Mesenchymal stem cell (in vitro differentiated cells and primary cell): ENCODE measurements at regions not wholly inside any gene's neighbourhood (a gene's known extent, or its start where the extent isn't known, plus 50 kb on each side); places are given as distances from the start of the nearest gene placed in this dataset.

Experiments
- DNase-seq: peaks from one replicate; pipeline ENCODE4 v3.0.0-alpha.2; 2013
- H2AFZ ChIP-seq: one replicate; pipeline ENCODE4 v1.6.1; 2013; ENCODE audit warnings: low read depth, mild to moderate bottlenecking, control low read depth, inconsistent platforms, low read length, moderate library complexity
- H2AK5ac ChIP-seq: 2 replicates; pipeline ENCODE4 v1.6.1; 2013; ENCODE audit warnings: low read length, moderate library complexity, mild to moderate bottlenecking, inconsistent platforms; ENCODE audit not compliant: severe bottlenecking
- H2BK120ac ChIP-seq: one replicate; pipeline ENCODE4 v1.6.1; 2013; ENCODE audit warnings: low read depth, mild to moderate bottlenecking, inconsistent platforms, low read length, moderate library complexity
- H2BK12ac ChIP-seq, 2 experiments: one replicate each; pipeline ENCODE4 v1.6.1; 2013; ENCODE audit warnings: inconsistent platforms in 2 of 2, low read length in 2 of 2, mild to moderate bottlenecking in 2 of 2, moderate library complexity in 2 of 2, control low read depth in 1 of 2
- H2BK15ac ChIP-seq: one replicate; pipeline ENCODE4 v1.6.1; 2013; ENCODE audit warnings: mild to moderate bottlenecking, low read depth, inconsistent platforms; ENCODE audit not compliant: poor library complexity, severe bottlenecking
- H2BK5ac ChIP-seq: 2 replicates; pipeline ENCODE4 v1.6.1; 2013; ENCODE audit warnings: low read depth, mild to moderate bottlenecking, low read length, control low read depth, inconsistent platforms; ENCODE audit not compliant: poor library complexity, severe bottlenecking
- H3K14ac ChIP-seq, 2 experiments: one replicate each; pipeline ENCODE4 v1.6.1; 2013; ENCODE audit warnings: inconsistent platforms in 2 of 2, low read length in 2 of 2, control low read depth in 1 of 2, mild to moderate bottlenecking in 1 of 2, moderate library complexity in 1 of 2
- H3K18ac ChIP-seq, 2 experiments: one replicate each; pipeline ENCODE4 v1.6.1; 2013; ENCODE audit warnings: inconsistent platforms in 2 of 2, low read length in 2 of 2, control low read depth in 1 of 2, low read depth in 1 of 2, mild to moderate bottlenecking in 1 of 2
- H3K23ac ChIP-seq, 2 experiments: one replicate each; pipeline ENCODE4 v1.6.1; 2013; ENCODE audit warnings: inconsistent platforms in 2 of 2, low read length in 2 of 2, mild to moderate bottlenecking in 2 of 2, moderate library complexity in 2 of 2, control low read depth in 1 of 2
- H3K27ac ChIP-seq: 2 replicates; pipeline ENCODE4 v1.5.1; 2013; ENCODE audit warnings: mild to moderate bottlenecking, moderate library complexity, low read length, control low read depth, inconsistent platforms; ENCODE audit not compliant: poor library complexity, severe bottlenecking
- H3K27me3 ChIP-seq, 2 experiments: 2 replicates each; pipeline versions ENCODE4 v1.6.1 to v1.7.0; 2013; ENCODE audit warnings: low read length in 2 of 2, mild to moderate bottlenecking in 2 of 2, moderate library complexity in 2 of 2, control low read depth in 1 of 2, inconsistent platforms in 1 of 2; ENCODE audit not compliant: control insufficient read depth in 1 of 2, insufficient read depth in 1 of 2
- H3K36me3 ChIP-seq, 2 experiments: 2 replicates each; pipeline versions ENCODE4 v1.6.1 to v1.7.0; 2013; ENCODE audit warnings: low read length in 2 of 2, control low read depth in 1 of 2, inconsistent platforms in 1 of 2, low read depth in 1 of 2, mild to moderate bottlenecking in 1 of 2; ENCODE audit not compliant: insufficient read depth in 2 of 2, control insufficient read depth in 1 of 2
- H3K4ac ChIP-seq, 2 experiments: one replicate each; pipeline ENCODE4 v1.6.1; 2013; ENCODE audit warnings: inconsistent platforms in 2 of 2, low read length in 2 of 2, mild to moderate bottlenecking in 2 of 2, moderate library complexity in 2 of 2, control low read depth in 1 of 2, low read depth in 1 of 2
- H3K4me1 ChIP-seq: 2 replicates; pipeline ENCODE4 v1.6.1; 2013; ENCODE audit warnings: low read depth, low read length, control low read depth; ENCODE audit not compliant: control insufficient read depth, insufficient read depth
- H3K4me2 ChIP-seq: 2 replicates; pipeline ENCODE4 v1.6.1; 2013; ENCODE audit warnings: low read length, mild to moderate bottlenecking, inconsistent platforms; ENCODE audit not compliant: poor library complexity, severe bottlenecking
- H3K4me3 ChIP-seq, 2 experiments: 2 replicates each; pipeline versions ENCODE4 v1.5.1 to v1.7.0; 2013; ENCODE audit warnings: low read length in 2 of 2, mild to moderate bottlenecking in 2 of 2, control low read depth in 1 of 2, low read depth in 1 of 2; ENCODE audit not compliant: insufficient read depth in 1 of 2
- H3K79me1 ChIP-seq: replicated peaks from 2 replicates; pipeline ENCODE4 v1.6.1; 2013; ENCODE audit warnings: mild to moderate bottlenecking, control low read depth, low read length, inconsistent platforms; ENCODE audit not compliant: poor library complexity, severe bottlenecking
- H3K9ac ChIP-seq: 2 replicates; pipeline ENCODE4 v1.7.0; 2013; ENCODE audit warnings: mild to moderate bottlenecking, low read length, moderate library complexity
- H3K9me3 ChIP-seq: 2 replicates; pipeline ENCODE4 v1.7.0; 2013; ENCODE audit warnings: mild to moderate bottlenecking, low read length; ENCODE audit not compliant: control insufficient read depth
- H4K8ac ChIP-seq: one replicate; pipeline ENCODE4 v1.6.1; 2013; ENCODE audit warnings: inconsistent platforms, mild to moderate bottlenecking, low read length, moderate library complexity
- H4K91ac ChIP-seq: one replicate; pipeline ENCODE4 v1.6.1; 2013; ENCODE audit warnings: mild to moderate bottlenecking, low read length, inconsistent platforms
- WGBS: methylation state at CpG from one replicate; pipeline ENCODE4 v1.1.7; 2013; ENCODE audit warnings: mixed read lengths; 5-methylcytosine and 5-hydroxymethylcytosine counted together

DNA sequence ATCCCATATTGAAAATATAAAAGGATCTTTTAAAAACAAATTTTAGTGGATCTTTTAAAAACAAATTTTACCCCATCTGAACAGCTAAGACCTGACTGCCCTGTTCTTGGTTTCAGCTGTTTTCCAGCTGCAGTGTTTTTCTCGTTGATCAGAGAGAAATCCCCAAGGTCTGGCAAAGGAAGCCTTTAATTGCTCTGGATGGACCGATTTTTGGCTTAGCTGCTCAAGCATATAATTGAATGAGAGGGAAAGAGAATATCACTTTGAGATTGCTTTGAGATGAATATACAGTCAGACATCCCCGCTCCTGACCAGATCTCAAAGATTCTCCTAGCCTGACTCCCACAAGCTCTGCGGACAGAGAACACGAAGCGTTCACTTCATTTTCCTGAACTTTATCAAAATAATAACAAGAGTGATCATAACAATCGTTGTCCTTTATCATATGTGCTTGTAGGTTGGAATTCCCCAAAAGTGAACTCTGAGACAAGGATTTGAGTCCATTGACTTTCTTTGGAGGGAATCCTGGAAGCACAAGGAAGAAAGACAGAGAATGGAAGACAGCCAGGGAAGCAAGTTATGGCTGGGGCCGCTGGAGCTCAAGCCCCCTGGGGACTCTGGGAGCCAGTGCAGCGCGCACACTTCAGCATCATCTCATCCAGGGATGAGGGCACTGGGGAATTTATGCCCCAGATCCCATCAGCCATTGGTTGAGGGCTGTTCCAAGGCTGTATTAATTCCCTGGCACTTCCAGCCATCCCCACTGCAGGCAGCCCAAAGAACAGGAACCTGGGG is 101.3 kb downstream of the SNX5 start:
- Histone ChIP-seq H3K9me3 (no peaks in the 10 kb centered on the region), H2AK5ac (no peak overlapping the region), H2BK120ac (no peak overlapping the region), H3K18ac (no peak overlapping the region), H2BK15ac (no peak overlapping the region), H2BK5ac (no peak overlapping the region), H4K8ac (no peak overlapping the region), H3K4me3 (peak overlapping the region in 1 of 2 experiments; percentile 8), H4K91ac (no peak overlapping the region), H3K14ac (no peak overlapping the region), H3K9ac (peak overlapping the region; percentile 34), H3K23ac (no peak overlapping the region), H3K79me1 (no peaks in the 10 kb centered on the region), H2AFZ (no peak overlapping the region), H3K4me1 (peaks cover 5% of the 10 kb centered on the region), H3K36me3 (no peaks in the 10 kb centered on the region), H2BK12ac (no peak overlapping the region), H3K4ac (no peak overlapping the region), H3K4me2 (no peak overlapping the region), H3K27me3 (peaks cover 4 to 20% of the 10 kb centered on the region in 2 experiments), H3K27ac (no peak overlapping the region)
- WGBS, result 84% methylated on average over 6 of the region's 10 CpGs
- no peak for DNase-seq

DNA sequence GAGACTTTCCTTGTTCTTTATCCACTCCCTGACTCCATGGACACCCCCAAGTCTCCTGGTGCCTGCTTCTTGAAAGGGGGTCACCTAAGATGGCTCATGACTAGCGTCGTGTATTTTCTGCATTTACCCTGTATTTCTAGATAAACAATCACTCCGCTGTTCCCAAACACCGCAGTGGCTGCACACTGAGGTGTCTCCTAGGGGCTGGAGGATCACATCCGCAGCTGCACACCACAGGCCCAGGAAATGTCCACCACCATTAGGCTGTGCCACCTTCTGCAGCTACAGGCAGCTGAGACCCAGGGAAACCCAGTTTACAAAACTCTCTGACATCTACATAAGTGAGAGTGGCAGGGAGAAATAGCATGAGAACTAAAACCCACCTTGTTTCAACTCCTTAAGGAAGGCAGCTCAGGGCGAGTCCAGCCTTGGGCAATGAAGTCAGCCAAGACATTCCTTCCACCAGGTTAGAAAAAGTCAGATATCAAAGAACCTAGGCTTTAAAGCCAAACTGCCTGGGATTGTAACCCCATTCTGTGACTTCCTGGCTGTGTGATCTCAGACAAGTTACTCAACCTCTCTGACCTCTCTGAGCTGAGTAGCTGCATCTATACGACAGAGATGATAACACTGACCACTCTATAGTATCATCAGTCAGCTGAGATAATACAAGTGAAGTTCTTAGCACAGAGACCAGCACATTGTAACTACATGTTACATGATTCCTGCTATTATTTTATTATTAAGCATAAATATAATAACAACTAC is 102.2 kb downstream of the SNX5 start:
- Histone ChIP-seq H3K27me3 (peaks cover 6 to 20% of the 10 kb centered on the region in 2 experiments), H3K27ac (no peak overlapping the region), H3K9ac (peak overlapping the region; percentile 34), H4K8ac (no peak overlapping the region), H3K18ac (no peak overlapping the region), H2BK5ac (no peak overlapping the region), H3K36me3 (no peaks in the 10 kb centered on the region), H2BK120ac (no peak overlapping the region), H4K91ac (no peak overlapping the region), H3K4me1 (peaks cover 5% of the 10 kb centered on the region), H3K4me3 (no peak overlapping the region), H3K4me2 (no peak overlapping the region), H3K4ac (no peak overlapping the region), H3K9me3 (no peaks in the 10 kb centered on the region), H3K23ac (no peak overlapping the region), H2AFZ (no peak overlapping the region), H3K14ac (no peak overlapping the region), H2BK15ac (no peak overlapping the region), H2BK12ac (no peak overlapping the region), H2AK5ac (no peak overlapping the region), H3K79me1 (no peaks in the 10 kb centered on the region)
- DNase-seq, result no peak
- 94% methylated on average over 7 of the region's 7 CpGs for WGBS

DNA sequence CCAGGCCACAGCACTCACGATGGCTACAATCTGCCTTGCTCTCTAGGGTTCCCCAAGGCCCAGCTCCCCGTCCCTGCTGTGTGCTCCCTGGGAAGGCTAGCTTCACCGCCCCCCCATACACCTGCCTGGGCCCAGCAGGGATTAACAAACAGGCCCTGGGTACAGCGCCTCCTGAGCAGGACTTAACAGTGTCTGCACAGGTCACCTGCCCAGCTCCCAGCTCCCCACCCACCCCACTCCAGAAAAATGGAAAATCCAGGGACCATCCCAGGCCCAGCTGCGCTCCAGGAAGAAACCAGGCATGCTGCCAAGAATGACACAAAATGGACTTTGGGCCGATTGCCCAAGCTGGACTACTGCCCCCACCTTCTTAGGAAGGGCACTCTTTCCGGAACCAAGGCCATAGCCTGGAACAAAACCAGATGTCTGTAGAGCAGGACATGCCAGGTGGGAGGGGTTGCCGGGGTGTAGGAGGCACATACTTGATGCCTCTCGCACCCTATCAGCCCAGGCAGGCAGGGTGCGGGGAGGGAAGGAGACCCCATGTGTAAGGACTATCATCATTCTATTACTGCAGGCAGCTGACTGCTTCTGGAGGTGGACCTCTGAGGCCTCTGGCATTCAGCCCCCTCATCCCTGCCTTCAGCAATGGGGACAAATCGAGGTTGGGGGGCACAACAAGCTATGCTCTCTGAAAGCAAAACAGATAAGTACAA is 104.9 kb downstream of the SNX5 start:
- Histone ChIP-seq H3K36me3 (no peaks in the 10 kb centered on the region), H3K9ac (no peak overlapping the region), H3K4me2 (no peak overlapping the region), H4K91ac (no peak overlapping the region), H3K18ac (no peak overlapping the region), H2BK120ac (no peak overlapping the region), H3K14ac (no peak overlapping the region), H3K27me3 (peaks cover 6 to 7% of the 10 kb centered on the region in 2 experiments), H3K9me3 (no peaks in the 10 kb centered on the region), H4K8ac (no peak overlapping the region), H2AK5ac (no peak overlapping the region), H2AFZ (no peak overlapping the region), H3K4me1 (peaks cover 9% of the 10 kb centered on the region), H3K27ac (no peak overlapping the region), H2BK5ac (no peak overlapping the region), H3K4me3 (no peak overlapping the region), H2BK12ac (no peak overlapping the region), H3K23ac (no peak overlapping the region), H3K4ac (no peak overlapping the region), H3K79me1 (no peaks in the 10 kb centered on the region), H2BK15ac (no peak overlapping the region)
- DNase-seq, result no peak
- WGBS, result 86% methylated on average over 11 of the region's 11 CpGs

DNA sequence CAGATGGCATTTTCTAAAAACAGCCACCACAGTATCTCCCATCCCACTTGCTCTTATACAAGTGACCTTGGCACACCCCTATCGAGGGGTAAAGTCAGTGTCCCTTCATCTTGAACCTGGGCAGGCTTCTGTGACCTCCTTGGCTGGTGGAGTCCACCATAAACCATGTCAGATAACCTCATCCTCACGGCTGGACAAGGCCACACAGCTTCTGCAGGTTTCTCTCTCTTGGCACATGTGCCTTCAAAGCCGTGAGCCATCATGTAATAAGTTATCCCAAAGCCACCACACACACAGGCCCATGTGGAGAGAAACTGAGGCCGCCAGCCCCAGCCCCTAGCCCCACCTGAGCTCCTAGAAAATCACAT is 105.4 kb downstream of the SNX5 start:
- no peak overlapping the region for H3K4ac ChIP-seq
- H2BK12ac ChIP-seq, result no peak overlapping the region
- no peak overlapping the region for H2BK5ac ChIP-seq
- H3K4me2 ChIP-seq, result no peak overlapping the region
- H3K14ac ChIP-seq, result no peak overlapping the region
- no peak overlapping the region for H2AFZ ChIP-seq
- H4K8ac ChIP-seq, result no peak overlapping the region
- 82% methylated on average over 4 of the region's 4 CpGs for WGBS
- H3K27me3 ChIP-seq, result peaks cover 1 to 6% of the 10 kb centered on the region in 2 experiments
- no peaks in the 10 kb centered on the region for H3K36me3 ChIP-seq
- no peak overlapping the region for H3K4me3 ChIP-seq
- no peaks in the 10 kb centered on the region for H3K79me1 ChIP-seq
- no peak for DNase-seq
- H3K18ac ChIP-seq, result no peak overlapping the region
- no peaks in the 10 kb centered on the region for H3K9me3 ChIP-seq
- H3K4me1 ChIP-seq, result peaks cover 9% of the 10 kb centered on the region
- H4K91ac ChIP-seq, result no peak overlapping the region
- no peak overlapping the region for H3K23ac ChIP-seq
- H3K27ac ChIP-seq, result no peak overlapping the region
- no peak overlapping the region for H2AK5ac ChIP-seq
- no peak overlapping the region for H2BK15ac ChIP-seq
- H2BK120ac ChIP-seq, result no peak overlapping the region
- H3K9ac ChIP-seq, result no peak overlapping the region
